ENCODE measurements at regions not wholly inside any gene's neighbourhood (a gene's known extent, or its start where the extent isn't known, plus 50 kb on each side); places are given as distances from the start of the nearest gene placed in this dataset.

DNA sequence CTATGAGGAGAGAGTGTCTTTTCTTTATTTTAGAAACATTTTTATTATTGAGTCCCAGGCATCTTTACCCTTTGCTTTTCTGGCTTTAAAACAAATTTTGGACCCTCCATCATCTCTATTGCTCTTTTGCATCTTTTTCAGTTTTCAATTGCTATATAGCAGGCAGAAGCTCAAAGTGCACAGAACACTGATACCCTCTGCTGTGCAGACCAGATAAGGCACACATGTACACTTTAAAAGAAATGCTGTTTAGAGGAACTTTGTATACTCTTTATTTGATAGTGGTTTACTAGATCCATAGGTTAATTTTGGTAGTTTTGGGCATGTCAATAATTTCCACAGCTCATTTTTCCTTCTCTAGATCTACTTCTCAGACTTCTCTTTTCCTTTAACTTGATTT lies 324.2 kb downstream of the SH2D4B start:
- no peak for DNase-seq

DNA sequence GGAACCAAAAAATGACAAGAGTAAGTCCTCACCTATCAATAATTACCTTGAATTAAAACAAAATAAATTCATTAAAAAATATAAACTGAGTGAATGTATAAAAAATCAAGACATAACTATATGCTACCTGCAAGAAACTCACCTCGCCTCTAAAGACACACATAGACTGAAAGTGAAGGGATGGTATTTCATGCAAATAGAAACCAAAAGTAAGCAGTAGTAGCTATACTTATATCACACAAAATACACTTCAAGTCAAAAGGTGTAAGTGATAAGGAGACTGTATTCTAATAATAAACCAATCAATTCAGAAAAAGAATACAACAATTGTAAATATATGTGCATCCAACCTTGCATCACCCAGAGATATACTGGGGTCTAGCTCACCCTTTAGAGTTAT lies 332.6 kb downstream of the SH2D4B start:
- no peak for DNase-seq

GRCh38 chr10:80871083-80871482 lies 333.4 kb downstream of the SH2D4B start:
- DNase-seq = no peak

GRCh38 chr10:80878330-80878729 lies 340.6 kb downstream of the SH2D4B start:
- no peak for DNase-seq

- no peak for DNase-seq
These were observed 352.4 kb downstream of the SH2D4B start for GRCh38 chr10:80890146-80890545.

DNA sequence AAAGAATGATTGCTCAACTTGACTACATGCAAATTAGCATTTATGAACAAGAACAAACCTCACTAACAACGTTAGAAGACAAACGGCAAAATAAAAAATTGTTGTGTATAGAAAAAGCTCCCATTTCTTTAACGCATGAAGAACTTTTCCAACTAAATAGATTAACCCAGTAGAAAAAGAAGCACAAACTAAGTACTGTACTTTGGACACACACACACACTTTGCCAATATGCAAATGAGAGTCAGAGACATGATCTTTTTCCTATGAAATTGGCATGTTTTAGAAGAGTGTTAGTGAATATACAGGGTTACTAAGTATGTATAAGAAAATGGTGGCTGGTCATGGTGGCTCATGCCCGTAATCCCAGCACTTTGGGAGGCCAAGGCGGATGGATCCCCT lies 355.6 kb downstream of the SH2D4B start:
- no peak for DNase-seq

- DNase-seq = no peak
These were observed 356.6 kb downstream of the SH2D4B start for GRCh38 chr10:80894311-80894791.

DNA sequence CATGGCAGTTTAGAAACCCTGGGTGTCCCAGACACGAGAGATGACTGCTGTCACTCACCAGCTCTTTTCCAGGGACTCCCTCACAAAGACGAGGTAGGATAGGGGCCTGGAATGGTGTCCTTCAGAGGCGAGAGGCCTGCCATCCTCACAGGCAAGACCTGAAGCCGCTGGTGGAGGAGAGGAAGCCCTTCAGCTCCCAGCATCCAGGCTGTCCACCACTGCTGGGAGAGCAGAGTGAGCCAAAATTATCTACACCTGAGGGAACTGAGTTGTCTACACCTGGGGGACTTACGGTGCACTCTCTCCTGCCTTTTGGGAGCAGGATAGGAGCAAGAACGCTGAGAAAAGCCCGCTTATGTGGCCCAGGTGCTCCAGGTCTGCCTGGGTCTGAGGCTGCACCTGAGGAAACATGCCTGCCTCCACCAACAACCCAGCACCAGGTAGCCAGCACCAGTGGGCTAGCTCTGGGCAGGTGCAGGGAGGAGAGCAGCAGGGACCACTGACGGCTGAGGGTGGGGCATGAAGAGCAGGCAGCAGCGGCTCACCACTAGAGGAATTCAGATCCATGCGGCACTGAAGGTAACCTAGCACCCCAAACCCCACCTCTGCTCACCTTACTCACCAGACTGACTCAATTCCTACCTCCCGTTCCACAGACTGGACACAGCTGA lies 357.2 kb downstream of the SH2D4B start:
- no peak for DNase-seq

- no peak for DNase-seq
These were observed 358.4 kb downstream of the SH2D4B start for GRCh38 chr10:80896076-80896475.

DNA sequence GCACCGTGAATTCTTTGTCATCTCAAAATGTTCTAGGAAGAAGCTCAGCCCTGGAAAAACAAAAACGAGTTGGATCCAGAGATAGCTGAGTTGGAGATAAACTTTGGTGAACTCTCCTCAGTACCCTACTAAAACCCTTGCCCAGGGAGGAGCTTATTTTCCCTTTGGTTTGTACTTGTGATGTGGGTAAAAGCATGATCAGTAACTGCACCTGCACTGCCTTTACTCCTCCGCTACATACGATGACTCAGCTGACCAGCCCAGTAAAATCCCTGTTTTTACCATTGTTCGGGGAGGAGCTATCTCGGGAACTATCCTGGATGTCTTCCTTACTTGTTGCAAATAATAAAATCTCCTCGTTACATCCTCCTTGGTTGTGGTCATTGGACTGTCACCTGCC lies 359.3 kb downstream of the SH2D4B start:
- DNase-seq = no peak

- no peak for DNase-seq
These were observed 363.0 kb downstream of the SH2D4B start for GRCh38 chr10:80900661-80901060.

DNA sequence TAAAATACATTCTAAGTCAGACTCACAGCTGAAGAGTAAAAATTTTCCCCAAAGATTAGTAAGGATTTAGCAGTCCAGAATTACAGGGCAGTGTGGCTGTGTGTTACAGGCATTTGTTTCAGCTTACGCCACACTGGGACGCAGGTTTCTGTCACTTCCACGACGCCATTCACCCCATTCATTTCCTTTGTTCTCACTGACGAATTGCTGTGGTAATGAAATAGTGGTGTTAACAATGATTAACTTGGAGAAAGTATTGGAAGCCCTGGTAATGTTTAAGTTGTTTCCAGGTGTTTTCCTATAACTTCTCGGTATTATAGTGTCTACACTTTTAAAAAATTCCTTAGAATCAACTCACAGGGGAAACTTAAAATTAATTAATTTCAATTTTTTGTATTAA lies 370.9 kb downstream of the SH2D4B start:
- DNase-seq = no peak

DNA sequence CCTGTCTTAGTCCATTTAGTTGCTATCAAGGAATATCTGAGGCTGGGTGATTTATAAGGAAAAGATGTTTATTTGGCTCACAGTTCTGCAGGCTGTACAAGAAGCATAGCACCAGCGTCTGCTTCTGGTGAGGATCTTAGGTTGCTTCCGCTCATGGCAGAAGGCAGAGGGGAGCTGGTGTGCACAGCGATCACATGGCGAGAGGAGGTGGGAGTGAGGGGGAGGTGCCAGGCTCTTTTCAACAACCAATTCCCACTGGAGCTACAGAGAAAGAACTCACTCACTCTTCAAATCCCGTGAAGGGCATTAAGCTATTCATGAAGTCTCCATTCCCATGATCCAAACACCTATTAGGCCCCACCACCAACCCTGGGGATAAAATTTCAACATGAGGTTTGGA lies 371.6 kb downstream of the SH2D4B start:
- no peak for DNase-seq

- DNase-seq = no peak
These were observed 379.9 kb downstream of the SH2D4B start for GRCh38 chr10:80917636-80918035.

GRCh38 chr10:80921032-80921431 lies 383.3 kb downstream of the SH2D4B start:
- no peak for DNase-seq

- no peak for DNase-seq
These were observed 386.6 kb downstream of the SH2D4B start for GRCh38 chr10:80924063-80924952.

GRCh38 chr10:80927419-80928078 lies 389.8 kb downstream of the SH2D4B start:
- no peak for DNase-seq

GRCh38 chr10:80938903-80939302 lies 401.2 kb downstream of the SH2D4B start:
- DNase-seq = no peak

DNA sequence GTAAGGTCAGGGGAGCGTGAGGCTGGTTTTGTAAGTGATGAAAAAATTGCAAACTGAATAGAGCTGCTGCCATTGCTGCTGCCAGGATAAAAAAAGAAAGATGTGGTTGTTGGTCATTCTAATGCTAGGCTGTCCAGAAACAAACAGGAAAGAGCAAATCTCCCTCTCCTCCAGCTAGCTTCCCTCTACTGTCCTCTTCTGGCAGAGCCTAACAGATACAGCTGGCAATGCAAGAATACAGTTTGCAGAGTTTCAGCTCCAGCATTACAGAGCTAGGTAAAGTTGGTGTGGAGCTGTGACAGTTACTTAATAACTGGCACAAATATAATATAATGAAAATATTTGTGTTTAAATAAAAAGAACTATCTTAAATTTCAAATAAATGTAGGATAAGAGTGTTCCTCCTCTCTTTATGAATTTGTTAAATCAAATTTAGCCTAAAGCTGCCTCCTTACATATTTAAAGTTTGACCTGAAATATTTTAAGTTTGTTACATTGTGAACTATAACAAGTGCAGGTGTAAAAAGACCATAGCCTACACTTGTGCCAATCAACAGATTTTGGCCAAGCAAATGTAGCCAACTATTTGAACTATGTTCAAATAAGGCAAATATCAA lies 407.7 kb downstream of the SH2D4B start:
- DNase-seq = no peak

DNA sequence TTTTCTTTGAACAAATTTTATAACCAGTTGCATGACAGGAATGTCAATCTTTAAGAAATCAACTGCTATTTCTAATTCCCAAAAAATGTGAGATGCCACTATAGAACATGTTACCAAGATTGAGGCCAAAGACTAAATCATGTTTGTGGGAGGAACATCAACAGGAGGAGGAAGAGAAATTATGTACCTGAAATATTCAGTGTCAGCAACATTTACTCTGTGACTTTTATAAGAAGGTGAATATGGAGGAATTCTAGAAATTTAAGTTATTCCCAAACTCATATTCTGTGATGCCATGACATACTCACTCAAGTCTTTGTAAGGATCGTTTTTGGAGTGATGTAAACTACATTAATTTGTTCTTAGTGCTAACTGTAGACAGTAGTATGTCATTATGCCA lies 408.4 kb downstream of the SH2D4B start:
- no peak for DNase-seq

- DNase-seq = no peak
These were observed 409.4 kb downstream of the SH2D4B start for GRCh38 chr10:80946957-80947726.

- no peak for DNase-seq
These were observed 412.1 kb downstream of the SH2D4B start for GRCh38 chr10:80949785-80950184.
